ENCODE measurements at regions not wholly inside any gene's neighbourhood (a gene's known extent, or its start where the extent isn't known, plus 50 kb on each side); places are given as distances from the start of the nearest gene placed in this dataset.
A peak's percentile ranks its signal among the peaks of the same experiment; 100 is the strongest.

DNA sequence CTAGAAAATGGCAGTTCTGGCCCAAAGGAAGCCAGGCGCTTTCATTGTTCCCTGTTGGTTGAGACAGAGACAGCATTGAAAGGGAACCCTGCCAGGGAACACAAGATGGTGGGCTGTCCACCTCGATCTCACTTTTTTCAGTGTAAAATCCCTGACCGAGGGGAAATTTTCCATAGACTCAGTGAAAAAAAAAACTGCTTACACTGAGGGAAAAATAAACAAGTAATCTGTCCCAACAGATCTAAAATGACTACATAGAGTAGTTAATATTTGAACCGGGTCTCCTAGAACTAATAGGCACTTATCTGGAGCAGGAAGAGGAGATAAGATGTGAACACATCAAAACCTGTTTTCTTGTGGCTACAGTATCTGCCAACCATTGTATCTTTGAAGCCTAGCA is 763.4 kb upstream of the GOLIM4 start:
- Histone ChIP-seq H3K36me3 (ENCODE audit: insufficient read depth, low read length) (no peaks in the 10 kb centered on the region), H2AFZ (ENCODE audit: low read length) (no peak overlapping the region), H3K9me3 (ENCODE audit: low read depth, low read length) (no peaks in the 10 kb centered on the region), H3K4me2 (ENCODE audit: insufficient read depth, low read length) (no peak overlapping the region), H3K27me3 (ENCODE audit: insufficient read depth, low read length) (peaks cover 17% of the 10 kb centered on the region), H3K79me2 (ENCODE audit: insufficient read depth, low read length) (no peaks in the 10 kb centered on the region), H3K4me3 (ENCODE audit: insufficient read depth, low read length) (no peak overlapping the region), H3K27ac (ENCODE audit: low read depth, low read length) (no peak overlapping the region), H4K20me1 (ENCODE audit: insufficient read depth, low read length) (no peaks in the 10 kb centered on the region), H3K4me1 (ENCODE audit: insufficient read depth, low read length) (no peaks in the 10 kb centered on the region)
- DNase-seq (ENCODE audit: insufficient read length, low spot score, missing footprints) = no peak
- TF ChIP-seq, protein P1, sequence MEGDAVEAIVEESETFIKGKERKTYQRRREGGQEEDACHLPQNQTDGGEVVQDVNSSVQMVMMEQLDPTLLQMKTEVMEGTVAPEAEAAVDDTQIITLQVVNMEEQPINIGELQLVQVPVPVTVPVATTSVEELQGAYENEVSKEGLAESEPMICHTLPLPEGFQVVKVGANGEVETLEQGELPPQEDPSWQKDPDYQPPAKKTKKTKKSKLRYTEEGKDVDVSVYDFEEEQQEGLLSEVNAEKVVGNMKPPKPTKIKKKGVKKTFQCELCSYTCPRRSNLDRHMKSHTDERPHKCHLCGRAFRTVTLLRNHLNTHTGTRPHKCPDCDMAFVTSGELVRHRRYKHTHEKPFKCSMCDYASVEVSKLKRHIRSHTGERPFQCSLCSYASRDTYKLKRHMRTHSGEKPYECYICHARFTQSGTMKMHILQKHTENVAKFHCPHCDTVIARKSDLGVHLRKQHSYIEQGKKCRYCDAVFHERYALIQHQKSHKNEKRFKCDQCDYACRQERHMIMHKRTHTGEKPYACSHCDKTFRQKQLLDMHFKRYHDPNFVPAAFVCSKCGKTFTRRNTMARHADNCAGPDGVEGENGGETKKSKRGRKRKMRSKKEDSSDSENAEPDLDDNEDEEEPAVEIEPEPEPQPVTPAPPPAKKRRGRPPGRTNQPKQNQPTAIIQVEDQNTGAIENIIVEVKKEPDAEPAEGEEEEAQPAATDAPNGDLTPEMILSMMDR (IDR thresholded peaks at IDR 0.05; ENCODE audit: extremely low read depth, low read depth, low read length) = no peak

GRCh38 chr3:168858327-168858726 is 762.6 kb upstream of the GOLIM4 start:
- H3K79me2 ChIP-seq (ENCODE audit: insufficient read depth, low read length) = no peaks in the 10 kb centered on the region
- H3K36me3 ChIP-seq (ENCODE audit: insufficient read depth, low read length) = no peaks in the 10 kb centered on the region

GRCh38 chr3:168850109-168850508 is 754.4 kb upstream of the GOLIM4 start:
- peaks cover 11% of the 10 kb centered on the region for H3K27me3 ChIP-seq (ENCODE audit: insufficient read depth, low read length)
- no peak overlapping the region for H3K4me3 ChIP-seq (ENCODE audit: insufficient read depth, low read length)
- no peaks in the 10 kb centered on the region for H3K9me3 ChIP-seq (ENCODE audit: low read depth, low read length)
- no peaks in the 10 kb centered on the region for H4K20me1 ChIP-seq (ENCODE audit: insufficient read depth, low read length)
- DNase-seq (ENCODE audit: insufficient read length, low spot score, missing footprints) = no peak
- no peak overlapping the region for H3K27ac ChIP-seq (ENCODE audit: low read depth, low read length)
- no peaks in the 10 kb centered on the region for H3K79me2 ChIP-seq (ENCODE audit: insufficient read depth, low read length)
- H3K4me1 ChIP-seq (ENCODE audit: insufficient read depth, low read length) = no peaks in the 10 kb centered on the region
- TF ChIP-seq, protein P1 (IDR thresholded peaks at IDR 0.05; ENCODE audit: extremely low read depth, low read depth, low read length) = no peak
- H3K4me2 ChIP-seq (ENCODE audit: insufficient read depth, low read length) = no peak overlapping the region
- H2AFZ ChIP-seq (ENCODE audit: low read length) = no peak overlapping the region
- H3K36me3 ChIP-seq (ENCODE audit: insufficient read depth, low read length) = no peaks in the 10 kb centered on the region

More at GRCh38 chr3:168858327-168858726, 762.6 kb upstream of the GOLIM4 start:
- no peak overlapping the region for H3K27ac ChIP-seq (ENCODE audit: low read depth, low read length)
- H3K4me3 ChIP-seq (ENCODE audit: insufficient read depth, low read length) = no peak overlapping the region
- no peaks in the 10 kb centered on the region for H3K4me1 ChIP-seq (ENCODE audit: insufficient read depth, low read length)
- TF ChIP-seq, protein P1 (IDR thresholded peaks at IDR 0.05; ENCODE audit: extremely low read depth, low read depth, low read length) = no peak
- no peak overlapping the region for H2AFZ ChIP-seq (ENCODE audit: low read length)
- no peak overlapping the region for H3K4me2 ChIP-seq (ENCODE audit: insufficient read depth, low read length)
- H3K27me3 ChIP-seq (ENCODE audit: insufficient read depth, low read length) = peaks cover 17% of the 10 kb centered on the region
- no peaks in the 10 kb centered on the region for H4K20me1 ChIP-seq (ENCODE audit: insufficient read depth, low read length)
- H3K9me3 ChIP-seq (ENCODE audit: low read depth, low read length) = no peaks in the 10 kb centered on the region
- no peak for DNase-seq (ENCODE audit: insufficient read length, low spot score, missing footprints)

DNA sequence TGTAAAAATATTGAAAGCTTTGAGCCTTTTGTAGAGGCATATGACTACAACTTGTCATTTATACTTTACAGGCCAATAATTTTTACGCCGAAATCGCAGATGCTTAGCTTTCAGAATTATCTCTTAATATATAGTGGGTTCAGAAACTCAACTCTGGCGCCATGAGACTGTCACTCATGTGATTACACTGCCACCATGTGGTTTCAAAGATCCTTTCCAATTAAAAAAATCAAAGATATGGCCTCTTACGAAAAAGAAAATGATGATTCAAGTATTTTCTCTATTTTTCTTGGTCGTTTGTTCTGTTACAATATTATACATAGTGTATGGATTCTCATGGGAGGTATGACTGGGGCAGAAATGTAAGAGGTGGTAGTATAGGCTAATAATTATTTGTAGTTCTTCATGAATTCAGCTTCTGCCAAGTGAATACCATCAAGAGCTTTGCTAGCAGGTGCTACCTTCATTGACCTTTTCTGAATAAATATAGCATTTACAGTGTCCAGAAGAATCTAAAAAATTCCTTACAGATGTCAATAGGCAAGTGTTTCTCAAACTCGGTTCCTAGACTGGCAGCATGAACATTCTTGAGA is 751.7 kb upstream of the GOLIM4 start:
- no peaks in the 10 kb centered on the region for H3K79me2 ChIP-seq (ENCODE audit: insufficient read depth, low read length)
- H3K4me1 ChIP-seq (ENCODE audit: insufficient read depth, low read length) = no peaks in the 10 kb centered on the region
- H2AFZ ChIP-seq (ENCODE audit: low read length) = no peak overlapping the region
- H3K4me3 ChIP-seq (ENCODE audit: insufficient read depth, low read length) = peak overlapping the region; percentile 7
- peaks cover 11% of the 10 kb centered on the region for H3K27me3 ChIP-seq (ENCODE audit: insufficient read depth, low read length)
- DNase-seq (ENCODE audit: insufficient read length, low spot score, missing footprints) = no peak
- no peaks in the 10 kb centered on the region for H3K36me3 ChIP-seq (ENCODE audit: insufficient read depth, low read length)
- TF ChIP-seq, protein P1 (IDR thresholded peaks at IDR 0.05; ENCODE audit: extremely low read depth, low read depth, low read length) = peak; percentile 66
- peak overlapping the region; percentile 66 for H3K4me2 ChIP-seq (ENCODE audit: insufficient read depth, low read length)
- H4K20me1 ChIP-seq (ENCODE audit: insufficient read depth, low read length) = no peaks in the 10 kb centered on the region
- no peak overlapping the region for H3K27ac ChIP-seq (ENCODE audit: low read depth, low read length)
- no peaks in the 10 kb centered on the region for H3K9me3 ChIP-seq (ENCODE audit: low read depth, low read length)
